H1 (cell line): ENCODE measurements at regions not wholly inside any gene's neighbourhood (a gene's known extent, or its start where the extent isn't known, plus 50 kb on each side); places are given as distances from the start of the nearest gene placed in this dataset.

Experiments
- CTCF ChIA-PET: fragments of 300-600 bp; sonication (Branson Sonifier 250); formaldehyde crosslinking; loops from one replicate; lab custom pipeline; 2021; ENCODE audit not compliant: partially characterized antibody; lab: Charles Lee
- POLR2A ChIA-PET: fragments of 300-600 bp; sonication (Branson Sonifier 250); formaldehyde crosslinking; loops from one replicate; lab custom pipeline; 2021; ENCODE audit warnings: inconsistent platforms; ENCODE audit not compliant: partially characterized antibody; lab: Charles Lee
- DNase-seq, 2 experiments: peaks; one replicate each; pipeline versions ENCODE4 v3.0.0 to v3.0.0-alpha.2; 2010 to 2022; ENCODE audit warnings: low spot score in 2 of 2, low read depth in 1 of 2, mixed read lengths in 1 of 2
- FAIRE-seq: peaks from 2 replicates; lab custom pipeline; 2011; peaks lifted over from hg19 to GRCh38; lab: Jason Lieb, UNC
- H2AFZ ChIP-seq: 2 replicates; pipeline ENCODE4 v1.8.1; 2012; ENCODE audit warnings: low read length, inconsistent platforms
- H2AK5ac ChIP-seq: 2 replicates; pipeline ENCODE4 v1.6.1; 2013; ENCODE audit warnings: low read depth, low read length
- H2BK120ac ChIP-seq: replicated peaks from 2 replicates; pipeline ENCODE3; 2013; ENCODE audit warnings: low read depth, low read length, inconsistent platforms
- H2BK12ac ChIP-seq: 2 replicates; pipeline ENCODE4 v1.6.1; 2013; ENCODE audit warnings: low read depth, low read length
- H2BK15ac ChIP-seq: 2 replicates; pipeline ENCODE4 v1.6.1; 2013; ENCODE audit warnings: low read length
- H2BK20ac ChIP-seq: 2 replicates; pipeline ENCODE4 v1.6.1; 2013; ENCODE audit warnings: low read length
- H2BK5ac ChIP-seq: 2 replicates; pipeline ENCODE4 v1.6.1; 2013; ENCODE audit warnings: low read depth, low read length
- H3K14ac ChIP-seq: 2 replicates; pipeline ENCODE4 v1.6.1; 2013; ENCODE audit warnings: inconsistent platforms; ENCODE audit not compliant: insufficient read length
- H3K18ac ChIP-seq: 2 replicates; pipeline ENCODE4 v1.6.1; 2013; ENCODE audit warnings: low read length; ENCODE audit errors: extremely low read depth
- H3K23ac ChIP-seq: 2 replicates; pipeline ENCODE4 v1.6.1; 2013; ENCODE audit warnings: inconsistent platforms; ENCODE audit not compliant: insufficient read length
- H3K23me2 ChIP-seq: 2 replicates; pipeline ENCODE4 v1.6.1; 2013; ENCODE audit warnings: low read depth, low read length
- H3K27ac ChIP-seq: 2 replicates; pipeline ENCODE4 v1.6.1; 2011; ENCODE audit warnings: low read depth, low read length, inconsistent platforms
- H3K27me3 ChIP-seq, 4 experiments: replicated peaks in 1 of 4; 1 replicate in 1 of 4; 2 replicates in 3 of 4; pipeline versions ENCODE4 v1.6.1 to v1.8.1; 2011 to 2013; ENCODE audit warnings: low read length in 3 of 4, mild to moderate bottlenecking in 3 of 4, inconsistent platforms in 2 of 4, mixed read lengths in 2 of 4, moderate library complexity in 1 of 4; ENCODE audit not compliant: control insufficient read depth in 3 of 4, insufficient read depth in 3 of 4; ENCODE audit errors: extremely low read depth in 1 of 4
- H3K36me3 ChIP-seq, 4 experiments: 2 replicates each; pipeline versions ENCODE4 v1.6.1 to v1.8.1; 2011 to 2013; ENCODE audit warnings: mild to moderate bottlenecking in 4 of 4, low read length in 3 of 4, moderate library complexity in 2 of 4, control low read depth in 1 of 4, inconsistent platforms in 1 of 4; ENCODE audit not compliant: insufficient read depth in 4 of 4, control insufficient read depth in 2 of 4
- H3K4ac ChIP-seq: replicated peaks from 2 replicates; pipeline ENCODE3; 2013; ENCODE audit warnings: low read length, low read depth, mixed read lengths, inconsistent platforms; ENCODE audit not compliant: insufficient read length
- H3K4me1 ChIP-seq, 4 experiments: replicated peaks in 1 of 4; 1 replicate in 1 of 4; 2 replicates in 3 of 4; pipeline versions ENCODE4 v1.6.1 to v1.8.1; 2011 to 2013; ENCODE audit warnings: low read length in 3 of 4, inconsistent platforms in 2 of 4, mixed read lengths in 1 of 4; ENCODE audit not compliant: insufficient read depth in 4 of 4, control insufficient read depth in 3 of 4
- H3K4me2 ChIP-seq, 2 experiments: 2 replicates each; pipeline versions ENCODE4 v1.6.1 to v1.8.1; 2011 to 2013; ENCODE audit warnings: low read depth in 2 of 2, low read length in 2 of 2, control low read depth in 1 of 2, inconsistent platforms in 1 of 2, mild to moderate bottlenecking in 1 of 2; ENCODE audit not compliant: insufficient read depth in 1 of 2
- H3K4me3 ChIP-seq, 4 experiments: fragments of 200-600, 300-600 bp in 1 of 4; sonication (generic), shearing (Covaris generic), sonication (Bioruptor Twin) in 1 of 4; 2 replicates each; pipeline versions ENCODE4 v1.5.1 to v1.8.1; 2011 to 2016; ENCODE audit warnings: low read length in 4 of 4, low read depth in 3 of 4, control low read depth in 2 of 4, inconsistent platforms in 2 of 4, mild to moderate bottlenecking in 2 of 4, mixed read lengths in 1 of 4, moderate library complexity in 1 of 4; ENCODE audit not compliant: insufficient read depth in 2 of 4; ENCODE audit errors: extremely low read depth in 1 of 4
- H3K56ac ChIP-seq: replicated peaks from 2 replicates; pipeline ENCODE3; 2013; ENCODE audit warnings: low read depth, mild to moderate bottlenecking, mixed read lengths, low read length, inconsistent platforms; ENCODE audit not compliant: insufficient read length
- H3K79me1 ChIP-seq: 2 replicates; pipeline ENCODE4 v1.6.1; 2013; ENCODE audit warnings: low read depth, low read length, control low read depth
- H3K79me2 ChIP-seq, 2 experiments: 2 replicates each; pipeline versions ENCODE4 v1.6.1 to v1.8.1; 2012 to 2013; ENCODE audit warnings: low read length in 2 of 2, mild to moderate bottlenecking in 2 of 2, inconsistent platforms in 1 of 2; ENCODE audit not compliant: insufficient read depth in 2 of 2, control insufficient read depth in 1 of 2
- H3K9ac ChIP-seq, 4 experiments: replicated peaks in 1 of 4; 1 replicate in 1 of 4; 2 replicates in 3 of 4; pipeline versions ENCODE4 v1.6.1 to v1.8.1; 2011 to 2013; ENCODE audit warnings: low read depth in 3 of 4, low read length in 3 of 4, control low read depth in 2 of 4, mild to moderate bottlenecking in 2 of 4, moderate library complexity in 2 of 4, inconsistent platforms in 1 of 4; ENCODE audit errors: extremely low read depth in 1 of 4
- H3K9me3 ChIP-seq, 2 experiments: 2 replicates each; pipeline versions ENCODE4 v1.6.1 to v1.8.1; 2012 to 2013; ENCODE audit warnings: mild to moderate bottlenecking in 2 of 2, moderate library complexity in 2 of 2, control low read depth in 1 of 2, inconsistent platforms in 1 of 2, low read depth in 1 of 2, low read length in 1 of 2, mixed read lengths in 1 of 2; ENCODE audit not compliant: insufficient read depth in 2 of 2
- H4K20me1 ChIP-seq, 2 experiments: replicated peaks in 1 of 2; 2 replicates each; pipeline versions ENCODE3 to v1.8.1; 2011 to 2013; ENCODE audit warnings: inconsistent platforms in 2 of 2, low read length in 2 of 2, mild to moderate bottlenecking in 1 of 2; ENCODE audit not compliant: insufficient read depth in 2 of 2, control insufficient read depth in 1 of 2
- H4K5ac ChIP-seq: 2 replicates; pipeline ENCODE4 v1.6.1; 2013; ENCODE audit warnings: low read length, low read depth, mixed read lengths, inconsistent platforms; ENCODE audit not compliant: insufficient read length
- H4K8ac ChIP-seq: 2 replicates; pipeline ENCODE4 v1.8.0; 2013; ENCODE audit warnings: mild to moderate bottlenecking, moderate library complexity, low read length, inconsistent platforms; ENCODE audit not compliant: insufficient read depth; ENCODE audit errors: extremely low read depth
- H4K91ac ChIP-seq: replicated peaks from 2 replicates; pipeline ENCODE3; 2013; ENCODE audit warnings: low read length, mixed read lengths, inconsistent platforms; ENCODE audit not compliant: insufficient read length
- CHD2 ChIP-seq: IDR thresholded peaks from 2 replicates; pipeline ENCODE4 v1.6.1; 2012; ENCODE audit warnings: low read length, improper control_type of control experiment
- CTCF ChIP-seq, 3 experiments: IDR thresholded peaks; 1 replicate in 2 of 3; 2 replicates in 1 of 3; pipeline versions ENCODE4 v1.5.1 to v1.6.1; 2011; ENCODE audit warnings: low read length in 3 of 3, mild to moderate bottlenecking in 3 of 3, inconsistent platforms in 2 of 3, low read depth in 1 of 3, moderate library complexity in 1 of 3; ENCODE audit not compliant: insufficient read depth in 1 of 3; ENCODE audit errors: control extremely low read depth in 1 of 3
- RAD21 ChIP-seq, 2 experiments: IDR thresholded peaks in 1 of 2; conservative IDR thresholded peaks in 1 of 2; 2 replicates each; pipeline ENCODE4 v1.6.1; 2011; ENCODE audit warnings: low read depth in 2 of 2, low read length in 2 of 2, improper control_type of control experiment in 1 of 2, inconsistent platforms in 1 of 2, mild to moderate bottlenecking in 1 of 2, moderate library complexity in 1 of 2
- WGBS, 2 experiments: shearing (Covaris generic) in 1 of 2; methylation state at CpG; one replicate each; pipeline versions ENCODE4 v1.1.6 to v1.1.7; 2013 to 2015; ENCODE audit warnings: low lambda C conversion rate in 2 of 2, mixed read lengths in 2 of 2, inconsistent platforms in 1 of 2, low coverage in 1 of 2, missing lambda C conversion rate in 1 of 2; ENCODE audit not compliant: insufficient replicate concordance in 2 of 2, insufficient coverage in 1 of 2, insufficient read length in 1 of 2; ENCODE audit errors: extremely low coverage in 1 of 2, missing lambda C conversion rate in 1 of 2; 5-methylcytosine and 5-hydroxymethylcytosine counted together

DNA sequence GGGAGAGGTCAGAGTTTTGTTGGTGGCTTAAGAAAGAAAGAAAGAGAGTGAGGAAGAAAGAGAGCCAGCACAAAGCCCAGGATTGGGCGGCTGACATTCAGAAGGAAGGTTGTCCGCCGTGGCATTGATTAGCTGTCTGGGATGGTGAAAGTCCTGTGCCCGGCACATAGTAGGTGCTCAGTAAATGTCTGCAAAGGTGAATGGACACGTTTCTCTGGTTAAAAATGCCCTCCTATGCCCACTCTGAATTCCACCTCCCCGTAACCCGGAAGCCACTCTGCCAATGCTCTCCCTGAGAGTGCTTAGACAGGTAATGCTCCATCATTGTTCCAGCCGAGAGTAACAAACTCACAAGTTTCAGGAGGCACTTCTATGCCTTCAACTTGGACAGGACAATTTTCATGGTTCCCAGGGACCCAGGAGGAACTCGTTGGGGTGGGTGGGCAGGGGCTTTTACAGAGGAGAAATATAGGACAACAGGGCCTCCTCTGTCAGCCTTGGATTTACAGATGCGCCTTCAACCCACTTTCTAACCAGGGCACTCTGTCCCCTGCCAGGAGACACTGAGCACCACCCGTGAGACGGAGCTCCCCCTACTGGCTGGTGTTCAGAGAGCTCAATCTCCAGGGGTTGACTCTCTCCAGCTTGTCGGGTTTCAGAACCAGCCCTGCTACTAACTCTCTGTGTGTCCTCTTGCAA lies 411.5 kb upstream of the ZMIZ1 start:
- no peaks in the 10 kb centered on the region for H3K9me3 ChIP-seq
- H3K4me2 ChIP-seq: no peak overlapping the region
- H3K27ac ChIP-seq: no peak overlapping the region
- H3K79me1 ChIP-seq: no peaks in the 10 kb centered on the region
- H2BK15ac ChIP-seq: no peak overlapping the region
- no peak overlapping the region for H4K5ac ChIP-seq
- TF ChIP-seq CTCF (IDR thresholded peaks at IDR 0.05; ENCODE audit: control extremely low read depth in 1 of 3, insufficient read depth in 1 of 3, low read depth in 1 of 3, low read length in 3 of 3) (peak; percentile 83 to 92 (median 86)), CHD2 (no peak), RAD21 (IDR thresholded peaks at IDR 0.05 in 1 of 2, conservative IDR thresholded peaks at IDR 0.05 in 1 of 2; ENCODE audit: low read depth in 2 of 2, low read length in 2 of 2) (peak; percentile 88 to 90)
- DNase-seq (peak; percentile 17 to 94), FAIRE-seq (peak; percentile 66)
- no peak overlapping the region for H3K56ac ChIP-seq
- no peak overlapping the region for H2AK5ac ChIP-seq
- no peak overlapping the region for H3K4ac ChIP-seq
- no peaks in the 10 kb centered on the region for H3K23me2 ChIP-seq
- H3K36me3 ChIP-seq: no peaks in the 10 kb centered on the region
- H3K18ac ChIP-seq: no peak overlapping the region
- H2BK12ac ChIP-seq: no peak overlapping the region
- H3K23ac ChIP-seq: no peak overlapping the region
- POLR2A ChIA-PET: interaction anchor here (0.6 kb wide), 1 partner anchor 380 kb away, joined by 3 read pairs; no protein-coding TSS in a partner anchor
- H4K20me1 ChIP-seq: no peaks in the 10 kb centered on the region
- no peak overlapping the region for H2BK5ac ChIP-seq
- no peak overlapping the region for H3K9ac ChIP-seq
- no peaks in the 10 kb centered on the region for H3K4me1 ChIP-seq
- no peak overlapping the region for H2BK20ac ChIP-seq
- no peaks in the 10 kb centered on the region for H3K27me3 ChIP-seq
- H2AFZ ChIP-seq: no peak overlapping the region
- no peak overlapping the region for H3K4me3 ChIP-seq
- no peak overlapping the region for H4K8ac ChIP-seq
- CTCF ChIA-PET: interaction anchor here (0.6 to 3.2 kb wide), 40 partner anchors 8 to 651 kb away, joined by 3 to 11 read pairs (median 4); no protein-coding TSS in a partner anchor
- H4K91ac ChIP-seq: no peak overlapping the region
- 65% methylated on average over 13 of the region's 13 CpGs; no CpG with 5 or more reads in 1 of the 2 experiments for WGBS, 2 experiments
- no peak overlapping the region for H2BK120ac ChIP-seq
- H3K79me2 ChIP-seq: no peaks in the 10 kb centered on the region
- H3K14ac ChIP-seq: no peak overlapping the region
